Esophagus muscularis mucosa (tissue), 4 donors: ENCODE measurements at regions not wholly inside any gene's neighbourhood (a gene's known extent, or its start where the extent isn't known, plus 50 kb on each side); places are given as distances from the start of the nearest gene placed in this dataset.
"Not testable (repeated sequence)": the region's sequence is repeated elsewhere in the genome, so short reads cannot be mapped to it uniquely, and the experiment has no call there.

Source experiments
- DNase-seq: peaks from one replicate; pipeline ENCODE4 v3.0.0-alpha.2; 2017; ENCODE audit errors: extremely low spot score
- H3K27ac ChIP-seq, 4 donors: fragments of 200-600 bp; sonication (generic); replicated peaks in 1 of 4; 1 replicate in 3 of 4; 2 replicates in 1 of 4; pipeline ENCODE4 v1.5.1; 2016 to 2019; ENCODE audit warnings: mild to moderate bottlenecking in 1 of 4
- H3K27me3 ChIP-seq, 4 donors: fragments of 200-600 bp; sonication (generic); one replicate each; pipeline versions ENCODE4 v1.5.1 to v1.6.0; 2016 to 2019
- H3K36me3 ChIP-seq, 4 donors: fragments of 200-600 bp; sonication (generic); one replicate each; pipeline ENCODE4 v1.5.1; 2016 to 2019
- H3K4me1 ChIP-seq, 4 donors: fragments of 200-600 bp; sonication (generic); one replicate each; pipeline ENCODE4 v1.5.1; 2016 to 2019
- H3K4me3 ChIP-seq, 4 donors: fragments of 200-600 bp; sonication (generic); 1 replicate in 2 of 4; 2 replicates in 2 of 4; pipeline ENCODE4 v1.5.1; 2016 to 2019; ENCODE audit warnings: mild to moderate bottlenecking in 4 of 4, moderate library complexity in 1 of 4
- H3K9me3 ChIP-seq, 4 donors: fragments of 200-600 bp; sonication (generic); 1 replicate in 3 of 4; 2 replicates in 1 of 4; pipeline ENCODE4 v1.5.1; 2016 to 2019
- EP300 ChIP-seq: sonication (generic); formaldehyde crosslinking; IDR thresholded peaks from one replicate; pipeline ENCODE4 v1.6.1; 2017; ENCODE audit warnings: antibody characterized with exemption
- POLR2A ChIP-seq: fragments of 450-650 bp; IDR thresholded peaks from one replicate; pipeline ENCODE4 v1.6.1; 2017; ENCODE audit warnings: antibody characterized with exemption, moderate library complexity, mild to moderate bottlenecking, low read depth
- POLR2AphosphoS5 ChIP-seq, 2 donors: sonication (generic); formaldehyde crosslinking; IDR thresholded peaks; one replicate each; pipeline ENCODE4 v1.6.1; 2017; ENCODE audit warnings: antibody characterized with exemption in 2 of 2
- WGBS: methylation state at CpG from one replicate; pipeline ENCODE4 v1.1.5; 2018; 5-methylcytosine and 5-hydroxymethylcytosine counted together
- intact Hi-C: fragments of 100-400 bp; cut with DNase I; formaldehyde crosslinking; loops from one replicate; pipeline ENCODE4 v1.15.1; 2023
- TF ChIP-seq, protein P1 (sequence below), 3 experiments: fragments of 200-600 bp in 2 of 3; fragments of 450-650 bp in 1 of 3; sonication (generic) in 2 of 3; IDR thresholded peaks; one replicate each; pipeline ENCODE4 v1.5.1; 2017 to 2019; ENCODE audit warnings: antibody characterized with exemption in 3 of 3, mild to moderate bottlenecking in 2 of 3, moderate library complexity in 1 of 3

DNA sequence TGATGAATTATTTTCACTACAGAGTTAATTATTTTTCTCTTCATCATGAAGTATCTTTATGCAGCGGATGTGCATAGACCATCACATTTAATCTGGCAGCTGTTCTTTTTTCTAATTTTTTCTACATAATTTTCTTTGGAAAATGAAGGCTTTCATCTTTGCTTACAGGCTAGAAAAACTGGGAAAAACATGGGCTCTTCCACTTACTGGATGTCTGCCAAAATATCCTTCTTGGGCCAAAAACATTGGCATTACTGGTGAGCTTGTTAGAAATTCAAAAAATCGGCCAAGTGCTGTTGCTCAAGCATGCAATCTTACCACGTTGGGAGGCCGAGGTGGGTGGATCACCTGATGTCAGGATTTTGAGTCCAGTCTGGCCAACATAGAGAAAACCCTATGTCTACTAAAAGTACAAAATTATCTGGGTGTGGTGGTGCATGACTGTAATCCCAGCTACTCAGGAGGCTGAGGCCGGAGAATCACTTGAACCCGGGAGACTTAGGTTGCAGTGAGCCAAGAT lies 176.8 kb downstream of the ZNF737 start:
- Histone ChIP-seq H3K4me1 (no peaks in the 10 kb centered on the region), H3K4me3 (no peak overlapping the region), H3K36me3 (no peaks in the 10 kb centered on the region), H3K27me3 (no peaks in the 10 kb centered on the region), H3K9me3 (peaks cover 0 to 14% (median 6%) of the 10 kb centered on the region in 4 donors), H3K27ac (no peak overlapping the region)
- no peak for DNase-seq
- TF ChIP-seq, protein P1, sequence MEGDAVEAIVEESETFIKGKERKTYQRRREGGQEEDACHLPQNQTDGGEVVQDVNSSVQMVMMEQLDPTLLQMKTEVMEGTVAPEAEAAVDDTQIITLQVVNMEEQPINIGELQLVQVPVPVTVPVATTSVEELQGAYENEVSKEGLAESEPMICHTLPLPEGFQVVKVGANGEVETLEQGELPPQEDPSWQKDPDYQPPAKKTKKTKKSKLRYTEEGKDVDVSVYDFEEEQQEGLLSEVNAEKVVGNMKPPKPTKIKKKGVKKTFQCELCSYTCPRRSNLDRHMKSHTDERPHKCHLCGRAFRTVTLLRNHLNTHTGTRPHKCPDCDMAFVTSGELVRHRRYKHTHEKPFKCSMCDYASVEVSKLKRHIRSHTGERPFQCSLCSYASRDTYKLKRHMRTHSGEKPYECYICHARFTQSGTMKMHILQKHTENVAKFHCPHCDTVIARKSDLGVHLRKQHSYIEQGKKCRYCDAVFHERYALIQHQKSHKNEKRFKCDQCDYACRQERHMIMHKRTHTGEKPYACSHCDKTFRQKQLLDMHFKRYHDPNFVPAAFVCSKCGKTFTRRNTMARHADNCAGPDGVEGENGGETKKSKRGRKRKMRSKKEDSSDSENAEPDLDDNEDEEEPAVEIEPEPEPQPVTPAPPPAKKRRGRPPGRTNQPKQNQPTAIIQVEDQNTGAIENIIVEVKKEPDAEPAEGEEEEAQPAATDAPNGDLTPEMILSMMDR (IDR thresholded peaks at IDR 0.05): no peak
- TF ChIP-seq POLR2AphosphoS5 (IDR thresholded peaks at IDR 0.05) (no peak), POLR2A (no peak), EP300 (no peak)
- intact Hi-C loops: no loop called here
- WGBS: 82% methylated on average over 6 of the region's 6 CpGs

DNA sequence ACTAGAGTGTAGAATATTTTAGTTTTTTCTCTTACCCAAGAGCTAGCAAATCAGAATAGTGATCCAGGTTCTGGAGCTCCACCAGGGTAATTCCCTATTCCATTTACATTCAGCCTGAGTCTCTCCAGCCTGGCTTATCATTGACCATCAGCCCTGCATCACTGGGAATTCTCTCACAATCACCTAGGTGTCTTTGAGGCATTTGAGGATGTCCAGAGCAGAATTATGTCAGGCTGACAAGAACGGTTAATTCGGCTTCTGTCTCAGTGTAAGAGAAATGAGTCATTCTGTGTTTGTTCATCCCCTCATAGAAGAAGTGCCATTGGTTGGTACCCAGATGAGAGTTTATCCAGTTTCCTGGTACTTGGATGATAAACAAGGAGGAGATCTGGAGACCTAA lies 180.5 kb downstream of the ZNF737 start:
- intact Hi-C loops: no loop called here
- Histone ChIP-seq H3K9me3 (no peaks in the 10 kb centered on the region), H3K27ac (no peak overlapping the region), H3K27me3 (no peaks in the 10 kb centered on the region), H3K4me3 (no peak overlapping the region), H3K36me3 (no peaks in the 10 kb centered on the region), H3K4me1 (no peaks in the 10 kb centered on the region)
- DNase-seq: no peak
- TF ChIP-seq POLR2AphosphoS5 (IDR thresholded peaks at IDR 0.05) (no peak), EP300 (no peak), POLR2A (no peak)
- TF ChIP-seq, protein P1 (IDR thresholded peaks at IDR 0.05): no peak
- WGBS: 86% methylated on average over 2 of the region's 2 CpGs

DNA sequence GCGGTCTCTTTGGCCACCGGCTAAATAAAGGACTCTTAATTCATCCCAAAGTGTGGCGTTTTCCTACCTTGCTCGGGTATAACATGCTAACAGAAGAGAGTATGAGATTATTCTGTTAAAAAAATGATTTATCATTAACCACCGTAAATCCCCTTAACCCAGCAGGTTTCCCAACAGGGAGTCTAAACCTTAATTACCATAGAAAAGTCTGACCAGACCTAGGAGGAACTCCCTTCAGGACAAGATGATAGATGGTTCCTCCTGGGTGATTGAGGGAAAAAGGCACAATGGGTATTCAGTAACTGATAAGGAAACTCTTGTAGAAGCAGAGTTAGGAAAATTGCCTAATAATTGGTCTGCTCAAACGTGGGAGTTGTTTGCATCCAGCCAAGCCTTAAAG lies 193.7 kb downstream of the ZNF737 start:
- no peaks in the 10 kb centered on the region for H3K27me3 ChIP-seq
- DNase-seq: no peak
- no peak for TF ChIP-seq POLR2AphosphoS5 (IDR thresholded peaks at IDR 0.05)
- no peak for TF ChIP-seq POLR2A
- H3K4me3 ChIP-seq: no peak overlapping the region
- WGBS: 19% methylated on average over 6 of the region's 6 CpGs
- no peaks in the 10 kb centered on the region for H3K36me3 ChIP-seq
- intact Hi-C loops: no loop called here
- H3K4me1 ChIP-seq: no peaks in the 10 kb centered on the region
- no peaks in the 10 kb centered on the region for H3K9me3 ChIP-seq
- no peak overlapping the region for H3K27ac ChIP-seq

DNA sequence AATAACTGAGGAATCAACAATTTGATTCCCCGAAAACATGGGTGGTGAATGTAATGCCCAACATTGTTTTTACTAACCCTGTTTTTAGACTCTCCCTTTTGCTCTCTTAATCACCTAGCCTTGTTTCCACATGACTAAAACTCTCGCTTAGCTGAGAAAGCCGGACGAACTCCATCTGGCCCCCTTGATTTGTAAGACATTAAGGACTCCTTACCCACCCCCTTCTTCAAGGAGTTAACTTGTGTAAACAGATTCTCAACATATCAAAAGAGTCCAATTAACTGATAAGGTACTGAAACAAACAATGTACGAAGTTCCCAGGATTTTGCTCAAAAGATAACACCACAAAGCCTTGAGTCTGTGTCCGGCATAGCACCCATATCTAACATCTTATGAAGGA lies 194.3 kb downstream of the ZNF737 start:
- H3K4me3 ChIP-seq, H3K36me3 ChIP-seq, H3K9me3 ChIP-seq, DNase-seq, H3K27ac ChIP-seq, H3K4me1 ChIP-seq, intact Hi-C loops, H3K27me3 ChIP-seq: not testable (repeated sequence)
- 59% methylated on average over 5 of the region's 6 CpGs for WGBS

DNA sequence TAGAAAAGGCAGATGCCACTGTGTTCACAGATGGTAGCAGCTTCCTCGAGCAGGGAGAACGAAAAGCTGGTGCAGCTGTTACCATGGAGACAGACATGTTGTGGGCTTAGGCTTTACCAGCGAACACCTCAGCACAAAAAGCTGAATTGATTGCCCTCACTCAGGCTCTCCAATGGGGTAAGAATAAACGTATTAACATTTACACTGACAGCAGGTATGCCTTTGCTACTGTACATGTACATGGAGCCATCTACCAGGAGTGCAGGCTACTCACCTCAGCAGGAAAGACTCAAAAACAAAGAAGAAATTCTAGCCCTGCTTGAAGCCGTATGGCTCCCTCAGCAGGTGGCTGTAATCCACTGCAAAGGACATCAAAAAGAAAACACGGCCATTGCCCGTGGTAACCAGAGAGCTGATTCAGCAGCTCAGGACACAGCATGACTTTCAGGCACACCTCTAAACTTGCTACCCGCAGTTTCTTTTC lies 197.7 kb downstream of the ZNF737 start:
- Histone ChIP-seq H3K9me3 (no peaks in the 10 kb centered on the region), H3K4me1 (no peaks in the 10 kb centered on the region), H3K36me3 (no peaks in the 10 kb centered on the region), H3K27me3 (no peaks in the 10 kb centered on the region), H3K4me3 (no peak overlapping the region), H3K27ac (no peak overlapping the region)
- DNase-seq: no peak
- WGBS: 34% methylated on average over 8 of the region's 8 CpGs
- intact Hi-C loops: no loop called here
- TF ChIP-seq, protein P1 (IDR thresholded peaks at IDR 0.05): no peak
- TF ChIP-seq POLR2A (no peak), EP300 (no peak)

DNA sequence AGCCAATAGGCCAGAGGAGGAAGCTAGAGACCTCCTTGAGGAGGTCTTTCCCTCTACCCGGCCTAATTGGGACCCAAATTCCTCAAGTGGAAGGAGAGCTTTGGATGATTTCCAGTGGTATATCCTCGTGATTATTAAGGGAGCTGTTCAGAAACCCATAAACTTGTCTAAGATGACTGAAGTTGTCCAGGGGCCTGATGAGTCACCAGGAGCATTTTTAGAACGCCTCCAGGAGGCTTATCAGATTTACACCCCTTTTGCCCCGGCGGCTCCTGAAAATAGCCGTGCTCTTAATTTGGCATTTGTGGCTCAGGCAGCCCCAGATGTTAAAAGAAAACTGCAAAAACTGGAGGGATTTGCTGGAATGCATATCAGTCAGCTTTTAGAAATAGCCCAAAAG lies 198.1 kb downstream of the ZNF486 start:
- intact Hi-C loops: no loop called here
- Histone ChIP-seq H3K9me3 (no peaks in the 10 kb centered on the region), H3K36me3 (no peaks in the 10 kb centered on the region), H3K4me3 (no peak overlapping the region), H3K27ac (no peak overlapping the region), H3K4me1 (no peaks in the 10 kb centered on the region), H3K27me3 (no peaks in the 10 kb centered on the region)
- no peak for DNase-seq
- no peak for TF ChIP-seq POLR2AphosphoS5 (IDR thresholded peaks at IDR 0.05)
- TF ChIP-seq POLR2A: no peak
- TF ChIP-seq, protein P1 (IDR thresholded peaks at IDR 0.05): no peak
- no peak for TF ChIP-seq EP300
- WGBS: 43% methylated on average over 5 of the region's 6 CpGs
